Fibroblast of pulmonary artery (primary cell): ENCODE measurements at regions not wholly inside any gene's neighbourhood (a gene's known extent, or its start where the extent isn't known, plus 50 kb on each side); places are given as distances from the start of the nearest gene placed in this dataset.

Experiments
- DNase-seq: peaks from one replicate; pipeline ENCODE4 v3.0.0-alpha.2; 2010; ENCODE audit warnings: low read depth
- H3K4me3 ChIP-seq: replicated peaks from 2 replicates; pipeline ENCODE4 v1.5.1; 2011; ENCODE audit warnings: low read depth, mild to moderate bottlenecking, control low read depth, low read length, moderate library complexity
- CTCF ChIP-seq: IDR thresholded peaks from 2 replicates; pipeline ENCODE4 v1.5.1; 2011; ENCODE audit warnings: mild to moderate bottlenecking, control low read depth, low read length, inconsistent platforms; ENCODE audit errors: missing control alignments

- TF ChIP-seq CTCF, result no peak
- no peak overlapping the region for H3K4me3 ChIP-seq
- DNase-seq, result no peak
These were observed 912.3 kb upstream of the SLC35B3 start for GRCh38 chr6:9347608-9348007.

- TF ChIP-seq CTCF, result no peak
- no peak for DNase-seq
- H3K4me3 ChIP-seq, result no peak overlapping the region
These were observed 911.6 kb upstream of the SLC35B3 start for GRCh38 chr6:9346923-9347322.

- DNase-seq, result no peak
- H3K4me3 ChIP-seq, result no peak overlapping the region
- no peak for TF ChIP-seq CTCF
These were observed 900.1 kb upstream of the SLC35B3 start for GRCh38 chr6:9335431-9335830.

GRCh38 chr6:9334979-9335378, 899.6 kb upstream of the SLC35B3 start:
- TF ChIP-seq CTCF, result no peak
- no peak overlapping the region for H3K4me3 ChIP-seq
- no peak for DNase-seq

- no peak for TF ChIP-seq CTCF
- DNase-seq, result no peak
- no peak overlapping the region for H3K4me3 ChIP-seq
These were observed 897.0 kb upstream of the SLC35B3 start for GRCh38 chr6:9332241-9332780.

GRCh38 chr6:9316831-9317230, 881.5 kb upstream of the SLC35B3 start:
- no peak for TF ChIP-seq CTCF
- H3K4me3 ChIP-seq, result no peak overlapping the region
- DNase-seq, result no peak

- DNase-seq, result no peak
- TF ChIP-seq CTCF, result no peak
- H3K4me3 ChIP-seq, result no peak overlapping the region
These were observed 880.8 kb upstream of the SLC35B3 start for GRCh38 chr6:9315966-9316650.
